Glomerular endothelial cell (primary cell): ENCODE measurements at regions not wholly inside any gene's neighbourhood (a gene's known extent, or its start where the extent isn't known, plus 50 kb on each side); places are given as distances from the start of the nearest gene placed in this dataset.
A peak's percentile ranks its signal among the peaks of the same experiment; 100 is the strongest.

Source experiments
- DNase-seq: peaks from one replicate; pipeline ENCODE4 v3.0.0-alpha.2; 2011; ENCODE audit warnings: low read depth, low spot score; ENCODE audit errors: extremely low read depth

DNA sequence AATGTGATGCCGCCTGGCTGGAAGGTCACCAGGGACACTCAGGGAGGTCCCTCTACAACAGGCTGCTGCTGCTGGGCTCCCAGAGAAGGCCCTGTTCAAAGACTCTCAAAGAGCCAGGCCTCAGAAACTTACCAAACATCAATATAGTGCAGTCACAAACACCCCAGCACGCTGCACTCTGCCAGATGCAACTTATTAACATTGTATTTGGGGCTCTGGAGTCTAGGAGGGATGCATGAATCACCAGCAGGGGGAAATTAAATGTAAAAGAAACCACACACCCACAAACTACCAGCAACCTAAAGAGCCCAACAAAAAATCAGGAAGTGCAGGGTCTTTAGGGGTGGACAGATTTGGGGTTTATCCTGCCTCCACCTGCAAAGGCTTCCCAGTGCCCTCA lies 74.6 kb upstream of the SPATA12 start:
- DNase-seq = no peak

- DNase-seq = no peak
Observed at GRCh38 chr3:56985460-56985859, 75.0 kb upstream of the SPATA12 start.

GRCh38 chr3:56983427-56983826 lies 77.0 kb upstream of the SPATA12 start:
- no peak for DNase-seq

DNA sequence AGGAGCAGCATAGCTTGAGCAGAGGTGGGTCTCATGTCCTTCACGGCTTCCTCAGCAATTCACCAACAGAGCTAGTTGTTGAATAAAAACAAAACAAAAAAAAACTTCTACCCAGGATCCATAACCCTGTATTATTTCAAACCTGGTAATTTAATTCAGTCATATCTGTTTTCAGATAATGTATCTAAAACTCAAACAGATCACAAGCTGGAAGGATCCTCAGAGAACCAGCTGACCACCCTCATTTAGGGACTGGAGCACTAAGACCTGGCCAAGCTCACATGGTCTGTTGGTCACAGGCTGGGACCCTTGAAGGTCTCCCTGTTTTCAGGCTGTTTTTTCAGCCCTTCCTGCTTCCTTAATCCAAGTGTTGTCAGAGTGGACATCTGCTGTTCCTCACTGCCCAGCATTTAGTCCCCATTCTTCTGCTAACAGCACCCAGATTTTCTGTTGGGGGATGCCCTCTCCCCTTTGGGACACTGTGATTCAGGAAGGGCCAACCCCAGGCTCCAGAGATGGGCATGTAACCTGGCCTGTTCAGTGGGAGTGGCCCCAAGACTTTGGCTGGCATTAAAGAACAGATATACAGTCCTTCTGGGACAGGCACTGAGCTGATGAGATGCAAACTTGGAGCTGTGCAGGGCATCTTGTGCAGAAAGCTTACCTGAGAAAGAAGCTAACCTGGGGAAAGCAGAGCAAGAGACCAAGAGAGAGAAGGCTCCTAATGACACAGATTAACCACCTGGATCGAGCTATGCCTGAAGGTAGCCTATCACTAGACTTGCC lies 78.8 kb upstream of the SPATA12 start:
- no peak for DNase-seq

- DNase-seq = peak; percentile 95
Observed at GRCh38 chr3:56980798-56981390, 79.6 kb upstream of the SPATA12 start.

DNA sequence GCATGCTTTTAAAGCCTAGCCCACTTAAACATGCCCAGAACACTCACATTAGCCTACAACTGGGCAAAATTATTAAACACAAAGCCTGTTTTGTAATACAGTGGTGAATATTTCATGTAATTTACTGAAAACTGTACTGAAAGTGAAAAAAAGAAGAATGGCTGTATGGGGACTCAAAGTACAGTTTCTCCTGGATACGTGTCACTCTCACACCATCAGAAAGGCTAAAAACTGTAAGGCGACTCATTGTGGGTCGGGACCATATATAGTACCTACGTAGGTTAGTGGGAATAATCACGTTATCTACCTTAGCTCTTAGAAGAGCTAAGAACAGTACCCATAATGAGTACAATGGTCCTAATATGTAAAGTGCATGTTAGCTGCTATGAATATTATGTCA lies 80.2 kb upstream of the SPATA12 start:
- no peak for DNase-seq

- DNase-seq = no peak
Observed at GRCh38 chr3:56979791-56980190, 80.7 kb upstream of the SPATA12 start.

DNA sequence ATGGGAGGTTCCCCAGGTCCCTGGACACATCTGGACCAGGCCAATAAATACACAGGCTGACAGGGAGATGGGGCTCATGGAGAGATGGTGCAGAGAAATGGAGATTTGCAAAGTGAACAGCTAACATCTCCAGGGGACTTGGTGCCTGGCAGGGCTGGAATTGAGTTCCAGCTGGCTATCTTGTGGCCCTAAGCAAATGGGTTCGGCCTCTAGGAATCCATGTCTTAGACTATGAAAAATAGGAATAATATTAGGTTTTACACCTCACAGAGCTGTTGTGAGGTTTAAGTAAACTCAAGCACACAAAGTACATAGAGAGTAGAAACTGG lies 82.9 kb upstream of the SPATA12 start:
- no peak for DNase-seq

DNA sequence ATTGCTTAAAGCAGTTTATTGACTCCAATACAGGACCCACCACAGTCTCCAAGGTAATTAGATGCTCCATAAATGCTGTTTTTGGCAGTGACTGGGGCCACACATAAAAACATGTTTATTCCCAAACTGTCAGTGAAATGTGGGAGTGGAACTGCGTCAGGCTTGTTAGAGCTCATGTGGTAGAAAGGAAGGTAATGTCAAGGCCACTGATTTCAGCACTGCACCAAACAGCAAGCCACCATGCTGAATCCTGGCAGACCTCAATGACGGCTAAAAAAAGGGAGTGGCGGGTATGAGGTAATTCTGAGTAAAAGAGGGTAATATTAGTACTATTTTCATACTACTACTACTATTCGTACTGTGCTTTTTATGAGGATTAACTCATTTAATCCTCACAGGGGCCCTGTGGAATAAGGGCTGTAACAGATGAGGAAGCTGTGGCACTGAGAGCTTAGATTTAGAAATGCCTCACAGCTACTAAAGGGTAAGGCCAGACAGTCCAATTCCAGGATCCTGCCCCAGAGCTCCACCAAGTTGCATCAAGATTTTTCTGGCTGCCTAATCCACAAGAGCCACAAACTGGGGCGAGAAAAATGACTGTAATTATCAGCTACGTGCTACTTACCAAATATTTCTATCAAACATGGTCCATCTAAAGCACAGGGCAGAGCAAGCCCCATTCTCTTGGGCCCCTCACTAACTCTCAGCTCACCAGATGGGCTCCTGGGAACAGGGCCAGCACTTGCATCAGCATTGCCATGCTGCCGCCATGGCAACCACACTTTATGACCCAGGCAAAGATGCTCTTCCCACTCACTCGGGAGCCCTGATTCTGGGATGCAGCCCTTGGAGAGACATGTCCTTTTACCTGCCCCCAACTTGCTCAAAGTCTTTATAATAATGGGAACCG lies 83.6 kb upstream of the SPATA12 start:
- no peak for DNase-seq

DNA sequence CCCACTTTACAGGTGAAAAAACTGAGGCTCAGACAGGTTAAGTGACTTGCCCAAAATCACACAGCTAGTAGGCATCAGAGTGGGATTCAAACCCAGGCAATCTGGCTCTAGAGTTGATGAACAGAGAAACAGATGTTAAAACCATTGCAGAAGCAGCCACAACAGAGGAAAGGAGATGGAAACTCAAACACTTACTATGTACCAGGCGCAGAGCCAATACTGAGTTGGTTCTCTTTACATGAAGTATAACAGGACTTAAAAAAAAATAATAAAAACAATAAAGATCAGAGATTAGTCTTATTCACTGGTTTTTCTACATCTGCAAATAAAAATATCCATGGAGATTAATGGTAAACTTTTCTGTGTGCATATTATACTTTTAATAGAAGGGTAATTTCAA lies 84.9 kb upstream of the SPATA12 start:
- no peak for DNase-seq

DNA sequence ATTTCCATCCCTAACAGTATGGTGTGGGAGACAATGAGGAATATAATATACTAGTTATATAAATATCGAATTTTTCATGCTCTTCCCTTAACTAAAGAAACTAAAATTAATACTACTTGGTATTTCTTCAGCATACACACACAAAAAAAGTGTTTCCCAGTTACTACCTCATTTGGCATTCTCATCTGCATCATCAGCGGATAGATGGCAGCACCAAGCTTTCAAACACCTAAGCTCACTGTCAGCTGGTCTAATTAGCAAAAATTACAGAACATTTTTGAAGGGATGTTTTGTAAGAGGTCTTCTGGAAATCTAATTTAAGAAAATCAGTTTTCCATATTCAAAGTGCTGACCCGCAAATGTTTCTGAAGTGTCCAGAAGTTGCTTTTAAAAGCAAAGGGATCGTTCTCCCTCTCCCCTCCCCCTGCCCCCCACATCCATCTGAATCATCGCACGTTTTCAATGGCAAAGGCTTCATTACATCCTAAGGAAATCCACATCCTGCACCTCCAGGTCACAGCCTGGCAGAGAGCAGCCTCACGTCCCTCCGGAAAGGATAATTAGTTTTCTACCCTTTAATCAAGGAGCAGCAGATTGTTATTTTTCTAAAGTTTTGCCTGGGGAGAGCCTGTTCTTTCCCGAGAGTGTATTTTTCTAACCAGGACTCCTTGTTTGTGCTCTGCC lies 86.1 kb upstream of the SPATA12 start:
- no peak for DNase-seq

GRCh38 chr3:56971816-56972215 lies 88.6 kb upstream of the SPATA12 start:
- no peak for DNase-seq

DNA sequence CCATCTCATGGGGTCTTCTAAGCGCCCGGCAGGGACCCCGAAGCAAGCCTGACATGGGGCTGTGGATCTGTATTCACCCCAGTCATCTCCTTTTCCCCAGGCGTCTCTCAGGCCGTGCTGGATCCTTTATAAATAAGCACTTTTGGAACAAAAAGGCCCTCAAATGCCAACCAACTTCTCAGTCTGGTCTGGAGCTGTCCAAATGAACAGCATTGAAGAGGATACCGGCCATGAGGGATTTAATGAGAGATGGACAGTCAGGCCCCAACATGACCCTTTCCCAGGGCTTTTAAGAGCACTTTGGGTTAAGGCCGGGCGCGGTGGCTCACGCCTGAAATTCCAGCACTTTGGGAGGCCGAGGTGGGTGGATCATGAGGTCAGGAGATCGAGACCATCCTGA lies 89.2 kb upstream of the SPATA12 start:
- DNase-seq = no peak

GRCh38 chr3:56970461-56970879 lies 90.0 kb upstream of the SPATA12 start:
- DNase-seq = no peak

GRCh38 chr3:56969851-56970250 lies 90.6 kb upstream of the SPATA12 start:
- no peak for DNase-seq

GRCh38 chr3:56966509-56966908 lies 94.0 kb upstream of the SPATA12 start:
- DNase-seq = no peak

DNA sequence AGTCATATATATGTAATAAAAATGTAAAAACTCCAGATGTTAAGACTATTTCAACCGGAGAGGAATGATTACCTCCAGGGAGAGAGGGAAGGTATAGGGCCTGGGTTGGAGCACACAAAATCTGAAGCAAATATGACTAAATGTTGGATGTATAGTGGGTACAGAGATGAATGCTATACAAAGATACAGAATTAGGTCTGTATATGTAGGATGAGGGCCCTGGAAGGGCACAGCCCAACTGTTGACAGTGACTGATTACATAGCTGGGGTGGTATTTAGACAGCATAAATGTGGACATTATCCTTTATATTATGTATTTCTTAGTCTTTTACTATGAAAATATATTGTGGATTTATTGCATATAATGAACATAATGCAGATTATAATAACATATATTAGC lies 94.4 kb upstream of the SPATA12 start:
- no peak for DNase-seq

DNA sequence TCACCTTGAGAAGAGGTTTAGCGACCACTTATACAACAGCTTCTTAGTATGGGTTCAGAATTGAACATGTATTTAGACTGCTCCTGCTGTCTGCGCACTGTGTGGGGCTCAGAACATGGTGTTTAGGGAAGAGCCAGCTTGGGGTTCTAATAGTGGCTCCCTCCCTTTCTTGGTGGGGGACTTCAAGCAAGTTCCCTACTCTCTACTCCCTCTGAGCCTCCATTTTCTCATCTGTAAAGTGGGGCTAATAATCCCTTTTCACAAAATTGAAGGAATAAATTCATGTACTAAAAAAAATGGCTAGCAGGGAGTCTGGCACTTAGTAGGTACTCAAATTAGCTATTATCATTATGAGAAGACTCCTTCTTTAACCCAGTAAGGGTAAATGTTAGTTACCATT lies 97.5 kb upstream of the SPATA12 start:
- DNase-seq = no peak

GRCh38 chr3:56962206-56962605 lies 98.3 kb upstream of the SPATA12 start:
- no peak for DNase-seq

DNA sequence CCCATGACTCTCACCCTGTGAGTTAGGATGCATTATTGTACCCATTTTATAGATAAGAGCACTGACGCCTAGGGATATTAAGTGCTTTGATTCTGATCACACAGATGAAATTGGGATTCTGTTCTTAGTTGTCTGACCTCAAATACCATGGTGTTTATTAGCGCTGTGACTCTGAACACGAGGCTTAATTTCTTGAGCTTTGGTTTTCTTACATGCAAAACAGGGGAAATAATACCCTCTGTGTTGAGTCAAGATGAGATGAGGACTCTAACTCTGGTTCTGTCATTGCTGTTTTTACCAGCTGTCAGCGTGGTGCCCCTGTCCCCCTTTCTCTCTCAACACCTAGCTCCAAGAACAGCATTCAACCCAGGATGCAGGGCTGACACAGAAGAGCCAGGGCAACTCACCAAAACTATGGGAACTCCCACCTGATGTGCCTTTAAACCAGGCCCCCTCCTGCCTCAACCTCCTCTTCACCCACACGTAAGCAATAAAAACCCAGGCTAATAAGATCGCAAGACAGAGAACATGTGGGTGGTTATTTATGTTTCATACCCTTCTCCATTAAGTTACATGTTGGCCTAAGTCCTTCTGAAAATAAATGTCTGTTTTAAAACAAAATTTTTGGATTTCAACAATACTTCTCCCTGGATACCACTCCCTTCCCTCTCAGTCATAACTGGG lies 100.1 kb upstream of the SPATA12 start:
- DNase-seq = no peak

- DNase-seq = no peak
Observed at GRCh38 chr3:56958879-56959278, 101.6 kb upstream of the SPATA12 start.
